Colonic mucosa (tissue), 4 donors: ENCODE measurements at regions not wholly inside any gene's neighbourhood (a gene's known extent, or its start where the extent isn't known, plus 50 kb on each side); places are given as distances from the start of the nearest gene placed in this dataset.

Source experiments
- DNase-seq: peaks from one replicate; pipeline ENCODE4 v3.0.0-alpha.2; 2020
- H3K27ac ChIP-seq: fragments of 200-600 bp; one replicate; pipeline ENCODE4 v1.8.0; 2021
- H3K27me3 ChIP-seq: fragments of 200-600 bp; one replicate; pipeline ENCODE4 v1.8.0; 2021
- H3K36me3 ChIP-seq: fragments of 200-600 bp; one replicate; pipeline ENCODE4 v1.8.0; 2021
- H3K4me1 ChIP-seq: fragments of 200-600 bp; one replicate; pipeline ENCODE4 v1.8.0; 2021; ENCODE audit warnings: mild to moderate bottlenecking
- H3K4me3 ChIP-seq: fragments of 200-600 bp; one replicate; pipeline ENCODE4 v1.8.0; 2021
- H3K9ac ChIP-seq, 2 donors: one replicate each; pipeline ENCODE4 v1.7.0; 2013; ENCODE audit warnings: control low read depth in 2 of 2, low read depth in 2 of 2, low read length in 2 of 2
- H3K9me3 ChIP-seq: fragments of 200-600 bp; one replicate; pipeline ENCODE4 v1.8.0; 2021
- CTCF ChIP-seq: fragments of 200-600 bp; IDR thresholded peaks from one replicate; pipeline ENCODE4 v1.8.0; 2022; ENCODE audit warnings: antibody characterized with exemption, mild to moderate bottlenecking
- intact Hi-C: fragments of 100-400 bp; cut with DNase I; formaldehyde crosslinking; loops from one replicate; pipeline ENCODE4 v1.14.1; 2022
- donor health status: healthy.
- donor health status: DM: no; HTN: no; CAD: no.
- donor health status: DM: no; HTN: no; CAD: no.

GRCh38 chr4:41389356-41389755 lies 132.6 kb downstream of the UCHL1 start:
- Histone ChIP-seq H3K27me3 (no peaks in the 10 kb centered on the region), H3K9me3 (no peaks in the 10 kb centered on the region), H3K36me3 (no peaks in the 10 kb centered on the region), H3K9ac (no peak overlapping the region), H3K4me1 (no peaks in the 10 kb centered on the region), H3K27ac (no peak overlapping the region), H3K4me3 (no peak overlapping the region)
- intact Hi-C loops = no loop called here
- no peak for DNase-seq
- no peak for TF ChIP-seq CTCF

GRCh38 chr4:41390661-41391060 lies 133.9 kb downstream of the UCHL1 start:
- Histone ChIP-seq H3K27me3 (no peaks in the 10 kb centered on the region), H3K27ac (no peak overlapping the region), H3K36me3 (no peaks in the 10 kb centered on the region), H3K9me3 (no peaks in the 10 kb centered on the region), H3K4me3 (no peak overlapping the region), H3K9ac (no peak overlapping the region), H3K4me1 (no peaks in the 10 kb centered on the region)
- no peak for DNase-seq
- intact Hi-C loops = no loop called here
- TF ChIP-seq CTCF = no peak

GRCh38 chr4:41391271-41391670 lies 134.5 kb downstream of the UCHL1 start:
- no peak for TF ChIP-seq CTCF
- no peak overlapping the region for H3K4me3 ChIP-seq

GRCh38 chr4:41394481-41394894 lies 137.8 kb downstream of the UCHL1 start:
- H3K9ac ChIP-seq = no peak overlapping the region
- H3K4me1 ChIP-seq = no peaks in the 10 kb centered on the region
- no peak overlapping the region for H3K4me3 ChIP-seq
- H3K36me3 ChIP-seq = no peaks in the 10 kb centered on the region
- no peaks in the 10 kb centered on the region for H3K27me3 ChIP-seq
- intact Hi-C loops = no loop called here
- no peak overlapping the region for H3K27ac ChIP-seq
- no peaks in the 10 kb centered on the region for H3K9me3 ChIP-seq
- TF ChIP-seq CTCF = no peak
- no peak for DNase-seq

More at GRCh38 chr4:41391271-41391670, 134.5 kb downstream of the UCHL1 start:
- DNase-seq = no peak
- H3K27ac ChIP-seq = no peak overlapping the region
- no peaks in the 10 kb centered on the region for H3K27me3 ChIP-seq
- no peaks in the 10 kb centered on the region for H3K36me3 ChIP-seq
- intact Hi-C loops = no loop called here
- H3K4me1 ChIP-seq = no peaks in the 10 kb centered on the region
- H3K9me3 ChIP-seq = no peaks in the 10 kb centered on the region
- H3K9ac ChIP-seq = no peak overlapping the region

GRCh38 chr4:41396214-41396613 lies 139.5 kb downstream of the UCHL1 start:
- Histone ChIP-seq H3K4me3 (no peak overlapping the region), H3K4me1 (no peaks in the 10 kb centered on the region), H3K9ac (no peak overlapping the region), H3K36me3 (no peaks in the 10 kb centered on the region), H3K27ac (no peak overlapping the region), H3K9me3 (no peaks in the 10 kb centered on the region), H3K27me3 (no peaks in the 10 kb centered on the region)
- intact Hi-C loops = no loop called here
- no peak for TF ChIP-seq CTCF
- DNase-seq = no peak

GRCh38 chr4:41396869-41397268 lies 140.1 kb downstream of the UCHL1 start:
- Histone ChIP-seq H3K9ac (no peak overlapping the region), H3K27ac (no peak overlapping the region), H3K4me1 (no peaks in the 10 kb centered on the region), H3K36me3 (no peaks in the 10 kb centered on the region), H3K4me3 (no peak overlapping the region), H3K27me3 (no peaks in the 10 kb centered on the region), H3K9me3 (no peaks in the 10 kb centered on the region)
- intact Hi-C loops = no loop called here
- TF ChIP-seq CTCF = no peak
- DNase-seq = no peak
